ENCODE measurements at regions not wholly inside any gene's neighbourhood (a gene's known extent, or its start where the extent isn't known, plus 50 kb on each side); places are given as distances from the start of the nearest gene placed in this dataset.

- no peak for TF ChIP-seq CTCF (IDR thresholded peaks at IDR 0.05; ENCODE audit: low read depth, low read length, missing control alignments)
- DNase-seq (ENCODE audit: low read depth) = no peak
- H3K4me3 ChIP-seq (ENCODE audit: low read depth, low read length) = no peak overlapping the region
Observed at GRCh38 chr5:118647587-118647986, 340.8 kb downstream of the DTWD2 start.

GRCh38 chr5:118646917-118647316 lies 341.4 kb downstream of the DTWD2 start:
- no peak for DNase-seq (ENCODE audit: low read depth)
- no peak overlapping the region for H3K4me3 ChIP-seq (ENCODE audit: low read depth, low read length)
- no peak for TF ChIP-seq CTCF (IDR thresholded peaks at IDR 0.05; ENCODE audit: low read depth, low read length, missing control alignments)

- TF ChIP-seq CTCF (IDR thresholded peaks at IDR 0.05; ENCODE audit: low read depth, low read length, missing control alignments) = no peak
- no peak for DNase-seq (ENCODE audit: low read depth)
- H3K4me3 ChIP-seq (ENCODE audit: low read depth, low read length) = no peak overlapping the region
Observed at GRCh38 chr5:118637947-118638670, 350.2 kb downstream of the DTWD2 start.

GRCh38 chr5:118628660-118629354 lies 359.5 kb downstream of the DTWD2 start:
- TF ChIP-seq CTCF (IDR thresholded peaks at IDR 0.05; ENCODE audit: low read depth, low read length, missing control alignments) = no peak
- no peak overlapping the region for H3K4me3 ChIP-seq (ENCODE audit: low read depth, low read length)
- no peak for DNase-seq (ENCODE audit: low read depth)

- DNase-seq (ENCODE audit: low read depth) = no peak
- H3K4me3 ChIP-seq (ENCODE audit: low read depth, low read length) = no peak overlapping the region
- TF ChIP-seq CTCF (IDR thresholded peaks at IDR 0.05; ENCODE audit: low read depth, low read length, missing control alignments) = no peak
Observed at GRCh38 chr5:118620233-118620632, 368.1 kb downstream of the DTWD2 start.

GRCh38 chr5:118619823-118620222 lies 368.5 kb downstream of the DTWD2 start:
- no peak for TF ChIP-seq CTCF (IDR thresholded peaks at IDR 0.05; ENCODE audit: low read depth, low read length, missing control alignments)
- no peak for DNase-seq (ENCODE audit: low read depth)
- H3K4me3 ChIP-seq (ENCODE audit: low read depth, low read length) = no peak overlapping the region
